ENCODE measurements at regions not wholly inside any gene's neighbourhood (a gene's known extent, or its start where the extent isn't known, plus 50 kb on each side); places are given as distances from the start of the nearest gene placed in this dataset.

DNA sequence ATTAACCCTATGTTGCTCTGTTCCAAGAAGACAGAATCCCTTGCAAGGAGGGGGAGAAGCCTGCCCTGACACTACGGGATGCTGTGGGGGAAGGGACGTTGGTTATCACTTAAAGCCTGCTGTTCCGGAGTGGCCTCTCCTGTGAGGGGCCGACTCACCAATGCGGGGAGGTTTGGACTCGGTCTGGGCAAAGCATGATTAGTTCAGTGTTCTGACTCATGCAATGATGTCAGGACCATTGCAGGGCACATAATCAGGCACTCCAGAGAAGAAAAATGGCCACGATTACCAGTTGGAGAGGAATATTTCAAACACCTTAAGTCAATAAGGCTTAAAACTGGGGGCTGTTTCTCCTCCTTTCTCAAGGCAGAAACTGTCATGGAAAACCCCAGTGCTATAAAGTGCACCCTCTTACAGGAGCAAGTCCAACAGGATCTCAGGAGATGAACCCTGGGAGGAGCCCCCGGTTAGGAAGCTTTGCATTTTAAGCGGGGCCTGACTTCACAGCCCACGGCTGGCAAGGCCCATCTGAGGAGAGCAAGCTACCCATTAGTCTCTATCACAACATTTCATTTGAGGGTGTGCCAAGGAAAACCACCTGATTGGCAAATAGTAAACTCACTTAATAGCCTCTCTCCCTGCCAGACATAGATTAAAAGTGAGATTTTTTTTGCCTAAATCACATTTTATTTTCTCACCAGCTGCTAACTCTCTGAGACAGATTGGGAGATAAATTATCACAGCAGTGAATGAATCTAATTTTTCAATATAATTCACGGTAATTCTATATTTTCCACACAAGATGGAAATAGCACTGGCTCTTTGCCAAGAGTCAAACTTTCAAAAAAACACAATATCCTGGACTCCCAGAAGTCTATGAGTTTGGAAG is 202.5 kb downstream of the C1orf94 start:
- no peaks in the 10 kb centered on the region for H3K36me3 ChIP-seq
- intact Hi-C loops (cut with DNase I), result no loop called here
- ATAC-seq (no peak), DNase-seq (no peak)
- TF ChIP-seq POLR2A (IDR thresholded peaks at IDR 0.05), result no peak
- TF ChIP-seq, protein P1, sequence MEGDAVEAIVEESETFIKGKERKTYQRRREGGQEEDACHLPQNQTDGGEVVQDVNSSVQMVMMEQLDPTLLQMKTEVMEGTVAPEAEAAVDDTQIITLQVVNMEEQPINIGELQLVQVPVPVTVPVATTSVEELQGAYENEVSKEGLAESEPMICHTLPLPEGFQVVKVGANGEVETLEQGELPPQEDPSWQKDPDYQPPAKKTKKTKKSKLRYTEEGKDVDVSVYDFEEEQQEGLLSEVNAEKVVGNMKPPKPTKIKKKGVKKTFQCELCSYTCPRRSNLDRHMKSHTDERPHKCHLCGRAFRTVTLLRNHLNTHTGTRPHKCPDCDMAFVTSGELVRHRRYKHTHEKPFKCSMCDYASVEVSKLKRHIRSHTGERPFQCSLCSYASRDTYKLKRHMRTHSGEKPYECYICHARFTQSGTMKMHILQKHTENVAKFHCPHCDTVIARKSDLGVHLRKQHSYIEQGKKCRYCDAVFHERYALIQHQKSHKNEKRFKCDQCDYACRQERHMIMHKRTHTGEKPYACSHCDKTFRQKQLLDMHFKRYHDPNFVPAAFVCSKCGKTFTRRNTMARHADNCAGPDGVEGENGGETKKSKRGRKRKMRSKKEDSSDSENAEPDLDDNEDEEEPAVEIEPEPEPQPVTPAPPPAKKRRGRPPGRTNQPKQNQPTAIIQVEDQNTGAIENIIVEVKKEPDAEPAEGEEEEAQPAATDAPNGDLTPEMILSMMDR (IDR thresholded peaks at IDR 0.05), result no peak
- H3K4me3 ChIP-seq, result no peak overlapping the region
- H3K27me3 ChIP-seq, result peaks cover 0 to 5% of the 10 kb centered on the region in 2 donors
- H3K9me3 ChIP-seq, result no peaks in the 10 kb centered on the region
- no peaks in the 10 kb centered on the region for H3K4me1 ChIP-seq
- WGBS (ENCODE audit: insufficient coverage, low coverage, low lambda C conversion rate, missing lambda C conversion rate), result 25% methylated on average over 10 of the region's 11 CpGs
- no peak overlapping the region for H3K27ac ChIP-seq

DNA sequence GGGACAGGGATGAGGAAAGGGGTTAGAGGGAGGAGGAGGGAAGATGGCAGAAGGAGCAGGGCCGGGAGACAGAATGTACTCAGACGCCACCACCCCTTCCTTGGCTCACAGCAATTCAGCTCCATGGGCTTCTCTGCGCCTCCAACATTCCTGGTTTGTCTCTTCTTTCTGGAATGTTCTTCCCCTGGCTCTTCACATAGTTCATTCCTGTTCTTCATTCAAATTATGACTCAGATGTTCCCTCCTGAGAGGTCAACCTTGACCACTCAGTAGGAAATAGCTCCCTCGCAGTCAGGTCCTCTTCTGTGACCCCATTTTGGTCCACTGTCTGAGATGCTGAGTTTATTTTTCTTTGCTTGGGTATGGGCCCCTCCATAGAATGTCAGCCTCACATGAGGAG is 203.2 kb downstream of the C1orf94 start:
- intact Hi-C loops (cut with DNase I), result no loop called here
- H3K4me3 ChIP-seq, result no peak overlapping the region
- no peaks in the 10 kb centered on the region for H3K9me3 ChIP-seq
- H3K27me3 ChIP-seq, result peaks cover 0 to under 1% of the 10 kb centered on the region in 2 donors
- ATAC-seq (no peak), DNase-seq (no peak)
- TF ChIP-seq, protein P1 (IDR thresholded peaks at IDR 0.05), result no peak
- TF ChIP-seq POLR2A (IDR thresholded peaks at IDR 0.05), result no peak
- WGBS (ENCODE audit: insufficient coverage, low coverage, low lambda C conversion rate, missing lambda C conversion rate), result 56% methylated on average over 4 of the region's 4 CpGs
- no peaks in the 10 kb centered on the region for H3K4me1 ChIP-seq
- no peaks in the 10 kb centered on the region for H3K36me3 ChIP-seq
- H3K27ac ChIP-seq, result no peak overlapping the region

DNA sequence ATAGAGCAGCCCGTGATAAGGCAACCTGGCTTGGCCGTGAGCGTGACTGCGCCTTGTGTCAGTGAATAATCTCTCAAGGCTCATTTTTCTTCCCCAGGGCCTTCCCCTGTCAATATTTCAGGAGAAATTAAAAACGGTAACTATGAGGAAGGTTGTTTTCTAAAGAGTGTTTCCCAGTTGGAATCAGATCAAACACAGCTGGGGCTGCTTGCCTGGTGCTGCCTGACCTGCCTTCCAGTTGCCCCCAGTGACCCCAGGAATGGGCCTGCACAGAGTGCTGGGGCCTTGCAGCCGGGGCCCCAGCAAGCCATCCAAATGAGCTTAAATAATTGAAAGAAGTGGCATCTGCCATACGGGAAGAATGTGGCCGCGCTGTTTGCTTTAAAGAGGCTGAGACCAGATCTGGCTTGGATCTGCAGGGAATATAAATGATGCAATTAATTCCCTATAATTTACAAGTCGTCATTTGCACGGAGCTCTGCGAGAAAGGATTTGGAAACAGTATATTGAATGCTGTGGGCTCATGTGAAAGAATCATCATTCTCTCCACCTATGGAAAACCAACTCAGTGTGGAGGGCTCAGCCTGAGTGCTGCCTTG is 203.9 kb downstream of the C1orf94 start:
- intact Hi-C loops (cut with DNase I), result no loop called here

DNA sequence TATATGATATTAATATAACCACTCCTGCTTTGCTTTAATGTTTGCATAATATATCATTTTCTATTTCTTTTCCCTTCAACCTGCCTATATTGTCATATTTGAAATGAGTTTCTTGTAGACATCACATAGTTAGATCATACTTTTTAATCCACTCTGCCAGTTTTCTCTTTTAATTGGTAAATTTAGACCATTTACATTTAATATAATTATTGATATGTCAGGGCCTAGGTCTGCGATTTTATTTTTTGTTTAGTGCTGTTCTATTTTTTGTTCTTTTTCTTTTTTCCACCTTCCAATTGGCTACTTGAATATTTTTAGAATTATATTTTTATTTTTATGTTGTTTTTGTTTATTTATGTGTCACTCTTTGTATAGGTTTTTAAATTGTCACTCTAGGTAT is 213.3 kb downstream of the C1orf94 start:
- intact Hi-C loops (cut with DNase I), result no loop called here
- 73% methylated on average over 1 of the region's 1 CpG for WGBS (ENCODE audit: insufficient coverage, low coverage, low lambda C conversion rate, missing lambda C conversion rate)
- DNase-seq, result no peak

More for the DNA sequence above, 203.9 kb downstream of the C1orf94 start:
- no peaks in the 10 kb centered on the region for H3K9me3 ChIP-seq
- H3K27me3 ChIP-seq, result no peaks in the 10 kb centered on the region
- no peaks in the 10 kb centered on the region for H3K36me3 ChIP-seq
- ATAC-seq (no peak), DNase-seq (no peak)
- H3K4me3 ChIP-seq, result no peak overlapping the region
- 62% methylated on average over 6 of the region's 12 CpGs for WGBS (ENCODE audit: insufficient coverage, low coverage, low lambda C conversion rate, missing lambda C conversion rate)
- no peak overlapping the region for H3K27ac ChIP-seq
- TF ChIP-seq, protein P1 (IDR thresholded peaks at IDR 0.05), result no peak
- no peak for TF ChIP-seq POLR2A (IDR thresholded peaks at IDR 0.05)
- no peaks in the 10 kb centered on the region for H3K4me1 ChIP-seq

More for the DNA sequence above, 213.3 kb downstream of the C1orf94 start:
- no peak for TF ChIP-seq POLR2A (IDR thresholded peaks at IDR 0.05)
- TF ChIP-seq, protein P1 (IDR thresholded peaks at IDR 0.05), result no peak
- no peaks in the 10 kb centered on the region for H3K27me3 ChIP-seq
- no peak overlapping the region for H3K27ac ChIP-seq
- no peaks in the 10 kb centered on the region for H3K36me3 ChIP-seq
- H3K4me1 ChIP-seq, result no peaks in the 10 kb centered on the region
- H3K9me3 ChIP-seq, result no peaks in the 10 kb centered on the region
- ATAC-seq, result no peak
- no peak overlapping the region for H3K4me3 ChIP-seq

Data from right lobe of liver (tissue), 6 donors.